DND-41 (cell line): ENCODE measurements at regions not wholly inside any gene's neighbourhood (a gene's known extent, or its start where the extent isn't known, plus 50 kb on each side); places are given as distances from the start of the nearest gene placed in this dataset.

Source experiments
- ATAC-seq: fragments of 200-7000 bp; cut with Tn5 transposase; 3 replicates; pipeline ENCODE4 v1.9.1; 2021; ENCODE audit warnings: low read depth; ENCODE audit not compliant: insufficient read depth
- DNase-seq: peaks from one replicate; pipeline ENCODE4 v3.0.0-alpha.2; 2020
- H2AFZ ChIP-seq: 2 replicates; pipeline ENCODE4 v1.6.0; 2012; ENCODE audit warnings: low read depth, low read length
- H3K27ac ChIP-seq: 2 replicates; pipeline ENCODE4 v1.5.1; 2012; ENCODE audit warnings: low read length, inconsistent platforms
- H3K27me3 ChIP-seq: fragments of 200-600 bp; sonication (generic); 2 replicates; pipeline ENCODE4 v1.6.0; 2012; ENCODE audit warnings: low read length, mild to moderate bottlenecking, inconsistent platforms; ENCODE audit not compliant: insufficient read depth, poor library complexity
- H3K36me3 ChIP-seq: 2 replicates; pipeline ENCODE4 v1.5.1; 2012; ENCODE audit warnings: low read length, inconsistent platforms; ENCODE audit not compliant: insufficient read depth
- H3K4me1 ChIP-seq: 2 replicates; pipeline ENCODE4 v1.5.1; 2012; ENCODE audit warnings: mild to moderate bottlenecking, low read length; ENCODE audit not compliant: insufficient read depth
- H3K4me2 ChIP-seq: 2 replicates; pipeline ENCODE4 v1.6.0; 2012; ENCODE audit warnings: mild to moderate bottlenecking, moderate library complexity, low read length, inconsistent platforms; ENCODE audit not compliant: insufficient read depth
- H3K4me3 ChIP-seq, 2 experiments: fragments of 200-600 bp in 1 of 2; shearing (Covaris generic) in 1 of 2; 2 replicates each; pipeline ENCODE4 v1.5.1; 2012 to 2016; ENCODE audit warnings: inconsistent platforms in 2 of 2, low read length in 2 of 2, mild to moderate bottlenecking in 2 of 2, low read depth in 1 of 2, moderate library complexity in 1 of 2
- H3K79me2 ChIP-seq: 2 replicates; pipeline ENCODE4 v1.6.0; 2012; ENCODE audit warnings: low read length, inconsistent platforms; ENCODE audit not compliant: insufficient read depth
- H3K9ac ChIP-seq: 2 replicates; pipeline ENCODE4 v1.6.0; 2012; ENCODE audit warnings: low read depth, mild to moderate bottlenecking, inconsistent platforms, low read length, moderate library complexity
- H3K9me3 ChIP-seq: 2 replicates; pipeline ENCODE4 v1.5.1; 2012; ENCODE audit warnings: low read length, moderate library complexity, mild to moderate bottlenecking, inconsistent platforms; ENCODE audit not compliant: insufficient read depth, severe bottlenecking
- H4K20me1 ChIP-seq: 2 replicates; pipeline ENCODE4 v1.6.0; 2012; ENCODE audit warnings: low read length; ENCODE audit not compliant: insufficient read depth
- CTCF ChIP-seq: IDR thresholded peaks from 2 replicates; pipeline ENCODE4 v1.5.1; 2012; ENCODE audit warnings: borderline replicate concordance, low read length, moderate library complexity, mild to moderate bottlenecking; ENCODE audit not compliant: poor library complexity, severe bottlenecking; ENCODE audit errors: extremely low read depth
- EZH2 ChIP-seq: IDR thresholded peaks from 3 replicates; pipeline ENCODE4 v1.6.1; 2012; ENCODE audit warnings: borderline replicate concordance, low read depth, mild to moderate bottlenecking, moderate library complexity, low read length, inconsistent platforms; ENCODE audit not compliant: severe bottlenecking

- TF ChIP-seq CTCF (no peak), EZH2 (no peak)
- Histone ChIP-seq H3K27me3 (no peaks in the 10 kb centered on the region), H4K20me1 (no peaks in the 10 kb centered on the region), H3K9ac (no peak overlapping the region), H3K79me2 (no peaks in the 10 kb centered on the region), H3K4me3 (no peak overlapping the region), H3K27ac (no peak overlapping the region), H3K4me1 (no peaks in the 10 kb centered on the region), H3K4me2 (no peak overlapping the region), H3K36me3 (no peaks in the 10 kb centered on the region), H2AFZ (no peak overlapping the region), H3K9me3 (no peaks in the 10 kb centered on the region)
- DNase-seq (no peak), ATAC-seq (no peak)
Observed at GRCh38 chrX:138349351-138349750, 362.2 kb downstream of the FGF13 start.

GRCh38 chrX:138378876-138379275 is 332.6 kb downstream of the FGF13 start:
- Histone ChIP-seq H3K4me1 (no peaks in the 10 kb centered on the region), H3K4me2 (no peak overlapping the region), H3K4me3 (no peak overlapping the region), H3K36me3 (no peaks in the 10 kb centered on the region), H3K27me3 (no peaks in the 10 kb centered on the region), H2AFZ (no peak overlapping the region), H3K9ac (no peak overlapping the region), H4K20me1 (no peaks in the 10 kb centered on the region), H3K79me2 (no peaks in the 10 kb centered on the region), H3K9me3 (no peaks in the 10 kb centered on the region), H3K27ac (no peak overlapping the region)
- no peak for TF ChIP-seq CTCF
- TF ChIP-seq EZH2 = no peak
- ATAC-seq (no peak), DNase-seq (no peak)

- no peaks in the 10 kb centered on the region for H3K27me3 ChIP-seq
- TF ChIP-seq EZH2 = no peak
- no peak for TF ChIP-seq CTCF
- no peak for ATAC-seq
Observed at GRCh38 chrX:138408101-138408500, 303.4 kb downstream of the FGF13 start.

GRCh38 chrX:138411048-138411447 is 300.5 kb downstream of the FGF13 start:
- Histone ChIP-seq H3K27me3 (no peaks in the 10 kb centered on the region), H3K9ac (no peak overlapping the region), H2AFZ (no peak overlapping the region), H3K4me1 (no peaks in the 10 kb centered on the region), H3K79me2 (no peaks in the 10 kb centered on the region), H3K27ac (no peak overlapping the region), H3K4me3 (no peak overlapping the region), H4K20me1 (no peaks in the 10 kb centered on the region), H3K4me2 (no peak overlapping the region), H3K9me3 (no peaks in the 10 kb centered on the region), H3K36me3 (no peaks in the 10 kb centered on the region)
- DNase-seq = no peak
- TF ChIP-seq CTCF (no peak), EZH2 (no peak)
- no peak for ATAC-seq

More at GRCh38 chrX:138408101-138408500, 303.4 kb downstream of the FGF13 start:
- H3K9me3 ChIP-seq = no peaks in the 10 kb centered on the region
- no peaks in the 10 kb centered on the region for H4K20me1 ChIP-seq
- no peak overlapping the region for H3K27ac ChIP-seq
- H3K4me2 ChIP-seq = no peak overlapping the region
- no peaks in the 10 kb centered on the region for H3K4me1 ChIP-seq
- H3K79me2 ChIP-seq = no peaks in the 10 kb centered on the region
- no peaks in the 10 kb centered on the region for H3K36me3 ChIP-seq
- DNase-seq = no peak
- H3K9ac ChIP-seq = no peak overlapping the region
- no peak overlapping the region for H3K4me3 ChIP-seq
- H2AFZ ChIP-seq = no peak overlapping the region
